AG20443 (cell line): ENCODE measurements at regions not wholly inside any gene's neighbourhood (a gene's known extent, or its start where the extent isn't known, plus 50 kb on each side); places are given as distances from the start of the nearest gene placed in this dataset.

Source experiments
- DNase-seq: peaks from one replicate; pipeline ENCODE4 v3.0.0; 2012; ENCODE audit warnings: low spot score, mixed read lengths

DNA sequence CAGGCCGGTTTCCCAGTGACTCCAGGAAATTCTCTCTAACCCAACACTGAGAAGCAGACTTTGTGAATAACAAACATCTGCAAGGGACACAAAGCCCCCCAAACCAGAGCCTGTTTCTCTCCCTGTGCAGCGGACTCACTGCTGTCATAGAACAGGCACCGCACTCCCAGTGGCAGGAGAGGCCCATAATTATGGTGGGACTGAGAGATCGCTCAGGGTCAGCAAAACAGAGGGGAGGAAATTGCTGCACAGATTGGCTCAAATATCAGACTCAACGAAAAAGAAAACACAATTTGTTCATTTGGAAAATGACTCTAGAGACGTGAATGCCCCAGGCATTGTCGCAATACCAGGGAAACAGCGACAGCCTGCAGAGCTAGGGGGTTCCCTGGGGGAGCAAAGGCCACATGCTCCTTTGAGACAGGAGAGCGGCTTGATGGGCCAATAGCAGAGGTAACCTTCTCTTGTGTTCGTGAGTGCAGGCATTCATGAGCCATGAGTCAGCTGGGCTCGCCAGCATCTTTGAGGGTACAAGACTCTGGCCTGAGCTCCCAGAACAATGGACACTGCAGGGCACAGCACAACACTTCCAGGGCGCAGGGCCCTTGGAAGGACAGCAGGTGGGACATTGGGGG is 143.3 kb upstream of the KLHL29 start:
- no peak for DNase-seq

DNA sequence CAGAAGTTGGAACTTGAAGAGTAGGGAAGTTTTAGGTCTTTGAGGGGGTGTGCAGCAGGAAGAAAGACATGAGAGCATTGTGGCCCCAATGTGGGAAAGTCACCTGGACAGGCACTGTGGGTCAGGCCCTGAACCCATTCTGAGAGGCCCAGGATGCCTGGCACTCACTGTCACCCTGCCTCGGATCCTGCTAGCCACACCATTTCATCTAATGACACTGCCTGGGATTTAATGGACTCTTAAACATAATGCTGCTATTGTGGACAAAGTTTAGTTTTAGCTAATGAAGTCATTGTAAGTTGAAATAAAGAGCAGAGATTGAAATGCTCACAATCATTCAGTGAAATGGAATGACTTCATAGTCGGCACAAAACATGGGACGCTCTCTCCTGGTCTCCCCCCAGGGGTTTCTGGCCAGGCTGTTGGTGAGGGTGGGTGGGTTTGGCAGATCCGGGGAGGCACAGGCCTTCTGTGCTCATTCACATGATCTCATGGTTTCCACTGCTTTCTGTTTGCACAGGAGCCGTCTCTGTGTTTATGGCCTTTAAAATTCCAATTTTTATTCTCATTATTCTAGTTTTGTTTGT is 141.8 kb upstream of the KLHL29 start:
- no peak for DNase-seq

- DNase-seq: no peak
These were observed 140.4 kb upstream of the KLHL29 start for GRCh38 chr2:23244617-23245016.

GRCh38 chr2:23246992-23247683 is 137.8 kb upstream of the KLHL29 start:
- DNase-seq: no peak

DNA sequence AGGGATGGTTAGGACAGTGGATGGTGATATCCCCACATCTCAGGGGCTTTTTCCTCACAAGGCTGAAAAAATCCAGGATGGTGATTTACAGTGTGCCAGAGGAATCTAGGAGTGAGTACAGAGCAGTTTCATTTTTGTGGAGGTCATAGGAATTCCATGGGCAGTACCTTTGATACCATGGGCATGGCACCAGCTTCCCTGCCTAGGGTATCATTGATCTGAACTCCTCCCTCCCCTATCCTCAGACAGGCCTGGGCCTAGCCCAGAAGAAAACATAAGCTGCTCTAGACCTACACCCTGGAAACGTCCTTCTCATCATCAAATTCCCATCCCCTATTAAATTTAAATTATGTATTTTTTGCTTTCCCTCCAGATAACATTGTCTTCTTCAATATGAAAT is 136.3 kb upstream of the KLHL29 start:
- DNase-seq: no peak

- peak; percentile 73 for DNase-seq
These were observed 135.6 kb upstream of the KLHL29 start for GRCh38 chr2:23249348-23249747.

DNA sequence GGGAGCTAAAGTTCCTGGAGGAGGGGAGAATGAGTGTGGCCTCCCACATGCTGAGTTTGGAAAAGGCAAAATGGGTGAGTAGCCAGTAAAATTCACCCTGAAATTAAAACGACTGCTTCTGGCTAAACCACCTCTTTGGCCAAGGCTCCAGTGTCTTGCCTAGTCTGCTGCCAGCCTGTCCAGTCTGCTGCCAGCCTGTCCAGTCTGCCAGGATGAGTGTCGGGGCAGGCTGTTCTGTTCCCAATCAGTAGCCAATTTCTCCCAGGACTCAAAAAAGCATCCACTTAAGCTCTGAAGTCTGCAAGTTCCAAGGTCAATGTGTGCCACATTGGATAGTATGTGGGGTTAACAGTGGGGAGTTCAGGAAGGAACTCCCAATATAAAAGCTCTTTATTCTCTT is 134.6 kb upstream of the KLHL29 start:
- DNase-seq: no peak

DNA sequence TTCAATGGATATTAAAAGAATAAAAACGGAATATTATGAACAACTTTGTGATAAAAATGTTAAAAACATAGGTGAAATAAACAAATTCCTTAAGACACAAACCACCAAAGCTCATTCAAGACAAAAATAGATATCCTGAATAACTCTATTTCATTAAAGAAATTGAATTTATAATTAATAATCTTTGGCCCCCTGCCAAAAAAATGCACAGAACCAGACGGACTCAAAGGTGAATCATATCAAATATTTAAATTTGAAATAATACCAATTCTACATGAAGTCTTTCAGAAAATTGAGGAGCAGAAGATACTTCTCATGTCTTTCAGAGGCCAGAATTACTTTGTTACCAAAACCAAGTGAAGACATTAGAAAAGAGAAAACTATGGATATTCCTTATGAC is 128.3 kb upstream of the KLHL29 start:
- no peak for DNase-seq

GRCh38 chr2:23260621-23261020 is 124.4 kb upstream of the KLHL29 start:
- DNase-seq: peak; percentile 37

DNA sequence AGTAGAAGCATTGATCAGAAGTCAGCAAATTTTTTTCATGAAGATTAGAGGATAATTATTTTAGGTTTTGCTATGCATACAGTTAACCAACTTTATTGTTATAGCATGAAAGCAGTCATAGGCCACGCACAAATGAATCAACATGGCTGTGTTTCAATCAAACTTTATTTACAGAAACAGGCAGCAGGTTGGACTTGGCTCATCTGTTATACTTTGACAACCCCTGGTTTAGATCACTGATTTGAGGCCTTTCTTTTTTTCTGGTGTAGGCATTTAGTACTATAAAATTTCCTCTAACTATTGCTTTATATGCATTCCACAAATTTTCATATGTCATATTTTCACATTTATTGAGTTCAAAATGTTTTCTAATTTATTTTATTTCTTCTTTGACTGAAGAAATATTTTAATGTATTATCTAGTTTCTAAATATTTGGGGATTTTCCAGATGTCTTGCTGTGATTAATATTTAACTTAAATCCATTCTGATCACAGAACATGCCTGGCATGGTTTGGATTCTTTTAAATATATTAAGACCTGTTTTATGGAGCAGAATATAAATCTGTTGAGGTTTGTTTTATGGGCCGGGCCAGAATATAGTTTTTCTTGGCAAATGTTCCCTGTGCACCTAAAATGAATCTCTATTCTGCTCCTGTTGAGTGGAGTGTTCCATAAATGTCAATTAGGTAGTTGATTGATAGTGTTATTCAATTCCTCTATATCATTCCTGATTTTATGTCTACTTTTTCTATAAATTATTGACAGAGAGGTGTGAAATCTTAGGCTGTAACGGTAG is 116.3 kb upstream of the KLHL29 start:
- DNase-seq: no peak

DNA sequence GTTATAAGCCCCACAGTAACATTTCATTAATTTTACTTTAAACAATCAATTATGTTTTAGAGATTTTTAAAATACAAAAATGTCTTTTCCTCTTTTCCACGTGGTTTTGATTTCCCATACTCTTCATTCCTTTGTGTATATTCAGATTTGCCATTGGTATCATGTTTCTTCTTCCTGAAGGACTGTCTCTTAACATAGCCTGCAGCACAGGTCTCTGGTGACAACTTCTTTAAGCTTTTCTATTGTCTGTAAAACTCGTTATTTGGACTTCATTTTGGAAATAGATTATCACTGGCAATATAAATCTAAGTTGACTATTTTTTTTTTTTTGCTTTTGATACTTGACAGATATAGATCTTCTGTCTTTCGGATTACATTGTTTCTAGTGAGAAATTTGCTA is 115.2 kb upstream of the KLHL29 start:
- DNase-seq: peak; percentile 35

DNA sequence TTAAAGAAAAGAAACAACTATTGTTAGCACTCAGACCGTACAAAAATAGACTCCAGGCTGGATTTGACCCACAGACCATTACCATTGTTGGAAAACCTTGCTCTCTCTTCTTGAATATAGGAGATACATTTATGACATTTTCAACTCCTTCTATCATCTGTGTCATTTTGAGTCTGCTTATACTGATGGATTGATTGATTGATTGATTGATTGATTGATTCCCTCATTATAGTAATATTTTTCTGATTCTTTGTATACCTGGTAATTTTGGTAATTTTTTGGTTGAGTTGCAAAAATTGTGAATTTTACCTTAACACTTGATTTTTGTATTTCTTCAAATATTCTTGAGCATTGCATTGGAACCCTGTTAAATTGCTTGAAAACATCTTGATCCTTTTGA is 114.2 kb upstream of the KLHL29 start:
- no peak for DNase-seq

DNA sequence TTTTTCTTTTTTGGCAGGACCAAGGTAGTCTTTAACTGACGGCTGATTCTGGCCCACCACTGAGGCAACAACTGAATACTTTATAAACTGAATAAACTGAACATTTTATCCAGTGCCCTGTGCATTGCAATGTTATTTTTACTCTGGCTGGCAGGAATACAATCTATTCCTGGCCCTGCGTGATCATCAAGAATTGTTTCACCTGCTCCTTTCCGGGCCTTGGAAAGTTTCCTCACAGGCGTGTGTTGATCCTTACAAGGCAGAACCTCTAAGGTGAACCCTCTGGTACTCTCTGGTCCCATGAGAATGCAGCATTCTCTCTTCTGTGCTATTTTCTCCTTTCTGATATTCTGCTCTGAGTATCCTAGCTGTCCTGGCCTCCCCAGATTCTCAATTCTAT is 113.7 kb upstream of the KLHL29 start:
- no peak for DNase-seq

DNA sequence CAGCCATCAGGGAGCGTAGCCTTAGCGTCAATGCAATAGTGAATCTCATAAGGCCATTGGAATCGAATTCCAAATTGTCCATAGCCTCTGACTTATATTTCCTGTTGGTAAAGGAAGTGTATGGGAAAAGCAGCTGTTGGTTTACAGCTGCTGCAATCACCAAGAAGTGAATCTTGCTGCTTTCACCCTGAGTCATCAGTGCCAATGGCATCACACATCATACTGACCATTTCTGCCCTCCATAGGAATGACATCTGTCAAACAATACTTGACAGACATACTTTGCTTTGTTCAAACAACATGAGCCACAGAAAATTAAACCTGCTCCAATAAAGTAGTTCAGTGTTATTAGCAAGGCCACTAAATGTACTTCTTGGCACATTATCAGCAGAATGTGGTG is 111.2 kb upstream of the KLHL29 start:
- DNase-seq: no peak

- DNase-seq: no peak
These were observed 104.6 kb upstream of the KLHL29 start for GRCh38 chr2:23280401-23280800.

DNA sequence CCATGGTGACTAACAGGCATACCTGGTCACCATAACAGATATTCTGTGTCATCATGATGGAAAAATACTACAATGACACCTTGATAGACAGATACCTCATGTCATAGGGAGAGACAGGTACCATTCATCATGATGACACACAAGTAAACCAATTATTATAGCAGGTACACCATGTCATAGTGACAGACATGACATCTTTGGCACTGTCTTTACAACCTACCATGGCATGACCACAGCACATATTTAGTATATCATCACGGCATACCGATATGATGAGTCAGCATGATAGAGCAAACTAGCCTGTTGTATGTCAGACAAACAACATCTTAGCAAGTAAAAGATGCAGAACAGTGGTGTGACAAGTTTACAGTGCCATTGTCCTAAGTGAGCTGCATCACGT is 101.3 kb upstream of the KLHL29 start:
- DNase-seq: no peak

DNA sequence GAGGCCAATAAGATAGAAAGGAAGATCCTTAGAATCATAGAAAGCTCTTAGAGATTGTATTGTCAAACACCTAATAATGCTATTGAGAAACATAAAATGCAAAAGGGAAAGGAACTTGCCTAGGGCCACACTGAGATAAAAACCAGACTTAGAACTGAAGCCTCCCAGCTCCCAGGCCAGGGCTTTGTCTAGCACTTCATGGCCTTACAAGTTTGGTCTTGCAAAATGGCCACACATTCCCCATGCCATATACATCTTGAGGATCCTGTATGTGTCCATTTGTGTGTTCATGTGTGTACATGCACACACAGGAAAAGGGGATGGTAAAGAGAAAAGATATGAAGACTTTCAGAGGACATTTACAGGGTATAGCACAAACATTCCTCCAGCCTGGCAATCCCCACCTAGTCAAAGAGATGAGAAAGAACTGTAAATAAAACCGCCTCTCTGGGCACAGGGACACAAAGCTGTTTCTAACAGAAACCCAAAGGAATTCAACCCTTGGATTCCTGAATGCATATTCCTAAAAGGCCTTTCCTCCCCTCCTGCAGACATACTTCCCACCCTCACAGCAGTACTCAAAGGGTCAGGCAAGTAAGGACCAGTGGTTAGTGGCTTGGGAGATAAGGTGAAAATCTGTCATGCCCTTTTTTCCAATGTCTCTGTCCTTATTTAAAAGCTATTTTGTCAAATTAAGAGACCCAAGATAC is 99.7 kb upstream of the KLHL29 start:
- no peak for DNase-seq

DNA sequence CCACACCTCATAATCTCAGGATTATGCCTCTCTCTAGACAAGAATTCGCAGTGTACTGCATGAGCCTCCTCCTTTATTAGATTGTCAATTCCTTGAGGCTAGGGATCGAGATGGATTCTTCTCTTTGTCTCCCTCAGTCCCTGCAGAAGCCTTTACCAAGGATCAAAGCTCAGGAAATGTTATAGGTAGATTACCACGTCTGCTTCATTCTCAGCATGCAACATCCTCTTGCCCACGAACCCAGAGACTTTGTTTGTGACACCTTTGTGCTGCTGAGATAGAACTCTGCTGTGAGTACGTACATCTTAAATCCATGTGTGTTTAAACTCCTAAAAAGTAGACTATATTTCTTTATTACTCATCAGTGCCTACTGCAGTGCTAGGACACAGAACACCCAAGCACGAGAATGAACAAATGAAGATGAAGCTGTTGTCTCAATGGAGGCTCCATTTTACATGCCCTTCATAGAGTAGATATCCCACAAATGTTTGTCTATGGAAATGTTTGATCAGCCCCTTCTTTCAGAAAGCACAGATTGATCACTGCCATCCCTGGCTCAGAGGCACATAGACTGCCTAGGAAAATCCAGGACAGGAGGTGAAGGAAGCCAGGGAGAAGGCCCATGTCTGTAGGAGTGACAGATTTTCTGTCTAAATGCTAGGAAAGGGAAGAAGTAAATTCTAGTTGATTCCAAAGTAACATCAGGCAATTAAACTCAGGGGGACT is 98.8 kb upstream of the KLHL29 start:
- no peak for DNase-seq

DNA sequence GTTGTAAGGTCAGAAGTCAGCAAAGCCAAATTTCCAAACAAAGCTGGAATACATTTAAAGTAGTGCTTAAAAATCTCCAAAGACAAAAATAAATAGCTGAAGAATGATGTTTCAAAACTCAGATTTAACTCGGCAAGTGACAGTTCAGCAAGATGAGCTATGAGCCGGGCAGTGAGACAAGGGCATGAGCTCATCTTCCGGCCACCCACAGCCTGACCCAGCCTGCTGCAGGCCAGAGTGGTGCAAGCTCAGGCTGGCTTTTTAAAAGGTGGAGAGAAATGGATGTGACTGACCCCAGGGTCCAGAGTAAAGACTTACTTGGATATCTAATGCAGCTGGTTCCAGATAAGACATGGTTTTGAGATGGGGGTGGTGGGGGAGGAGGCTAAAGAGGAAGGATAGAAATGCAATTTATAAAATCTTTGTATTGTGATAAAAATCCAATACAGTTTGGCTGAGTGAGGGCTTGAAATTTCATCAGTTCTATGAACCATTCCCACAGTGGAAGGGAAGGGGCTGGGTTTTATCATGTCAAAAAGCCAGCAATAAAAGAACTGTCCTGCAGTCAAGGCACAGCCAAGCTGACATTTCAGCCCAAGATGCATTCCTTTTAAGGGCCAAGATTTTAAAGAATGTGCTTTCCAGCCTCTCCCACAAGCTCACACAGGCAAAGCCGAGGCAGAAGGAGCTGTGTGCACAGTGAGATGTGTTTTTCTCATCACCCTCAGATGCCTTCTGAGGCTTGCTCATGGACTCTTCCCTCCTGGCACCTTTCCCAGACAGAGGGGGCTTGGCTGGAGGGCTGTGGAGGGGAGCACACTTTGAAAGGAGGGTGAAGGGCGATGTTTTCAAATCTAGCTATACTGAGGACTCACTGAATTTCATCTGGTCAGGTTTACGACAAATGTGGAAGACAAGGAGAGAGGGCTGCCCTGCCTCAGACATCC is 97.9 kb upstream of the KLHL29 start:
- DNase-seq: peak; percentile 86

DNA sequence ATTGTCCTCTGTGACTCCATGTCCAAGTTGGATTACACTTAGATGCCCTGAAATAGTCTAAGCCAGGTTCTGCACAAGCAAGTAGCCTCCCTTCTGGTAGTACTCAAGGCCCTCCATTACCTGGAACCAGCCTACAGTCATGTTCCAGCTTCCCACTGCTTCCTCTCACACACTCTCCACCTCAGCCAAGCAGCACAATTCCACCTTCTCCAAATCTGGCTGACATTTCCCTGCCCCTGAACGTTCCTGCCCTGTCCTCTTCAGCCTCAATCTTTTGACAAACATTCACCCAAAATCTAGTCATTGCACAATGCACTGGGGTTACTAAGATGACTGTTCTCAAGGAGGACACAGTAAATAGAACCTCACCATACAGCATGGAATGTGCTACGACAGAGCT is 95.3 kb upstream of the KLHL29 start:
- no peak for DNase-seq
